ENCODE measurements at regions not wholly inside any gene's neighbourhood (a gene's known extent, or its start where the extent isn't known, plus 50 kb on each side); places are given as distances from the start of the nearest gene placed in this dataset.

GRCh38 chr13:107497661-107498060 lies 717.7 kb downstream of the LIG4 start:
- no peaks in the 10 kb centered on the region for H3K9me3 ChIP-seq (ENCODE audit: control insufficient read depth in 1 of 2, low read length in 2 of 2)
- no peak overlapping the region for H3K9ac ChIP-seq (ENCODE audit: low read depth in 1 of 2, low read length in 2 of 2)
- H3K27ac ChIP-seq (ENCODE audit: low read depth, low read length) = no peak overlapping the region
- no peaks in the 10 kb centered on the region for H3K4me1 ChIP-seq (ENCODE audit: control insufficient read depth in 1 of 2, insufficient read depth in 2 of 2, low read length in 2 of 2)
- H3K36me3 ChIP-seq (ENCODE audit: control insufficient read depth in 1 of 2, insufficient read depth in 2 of 2, low read length in 2 of 2) = no peaks in the 10 kb centered on the region
- H3K27me3 ChIP-seq (ENCODE audit: control insufficient read depth in 1 of 2, insufficient read depth in 2 of 2, low read length in 2 of 2) = no peaks in the 10 kb centered on the region
- H3K4me3 ChIP-seq (ENCODE audit: low read depth in 1 of 2, low read length in 2 of 2) = no peak overlapping the region

GRCh38 chr13:107493266-107493665 lies 722.1 kb downstream of the LIG4 start:
- no peaks in the 10 kb centered on the region for H3K36me3 ChIP-seq (ENCODE audit: control insufficient read depth in 1 of 2, insufficient read depth in 2 of 2, low read length in 2 of 2)
- no peak overlapping the region for H3K9ac ChIP-seq (ENCODE audit: low read depth in 1 of 2, low read length in 2 of 2)
- H3K4me3 ChIP-seq (ENCODE audit: low read depth in 1 of 2, low read length in 2 of 2) = no peak overlapping the region
- H3K9me3 ChIP-seq (ENCODE audit: control insufficient read depth in 1 of 2, low read length in 2 of 2) = peaks cover 0 to 6% of the 10 kb centered on the region in 2 donors
- H3K27ac ChIP-seq (ENCODE audit: low read depth, low read length) = no peak overlapping the region
- H3K27me3 ChIP-seq (ENCODE audit: control insufficient read depth in 1 of 2, insufficient read depth in 2 of 2, low read length in 2 of 2) = no peaks in the 10 kb centered on the region
- no peaks in the 10 kb centered on the region for H3K4me1 ChIP-seq (ENCODE audit: control insufficient read depth in 1 of 2, insufficient read depth in 2 of 2, low read length in 2 of 2)

DNA sequence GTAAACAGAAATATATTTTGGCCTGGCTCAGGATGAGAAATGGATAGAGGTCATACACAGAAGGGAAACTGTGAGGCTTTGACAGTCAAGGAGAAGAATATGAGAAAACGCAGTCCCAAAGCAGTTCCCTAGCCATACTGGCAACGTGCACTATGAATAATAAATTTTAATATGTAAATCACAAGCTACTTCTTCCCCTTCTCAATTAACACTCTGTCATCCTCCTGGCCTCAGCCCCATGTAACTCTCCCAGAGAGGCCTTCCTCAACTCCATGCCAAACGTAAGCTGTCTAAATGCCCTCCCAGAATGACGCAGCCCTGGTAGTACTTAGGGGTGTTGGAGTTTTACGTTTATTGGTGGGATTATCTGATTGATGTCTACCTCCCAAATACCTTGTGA lies 732.6 kb downstream of the LIG4 start:
- no peak overlapping the region for H3K27ac ChIP-seq (ENCODE audit: low read depth, low read length)
- no peaks in the 10 kb centered on the region for H3K9me3 ChIP-seq (ENCODE audit: control insufficient read depth in 1 of 2, low read length in 2 of 2)
- no peaks in the 10 kb centered on the region for H3K36me3 ChIP-seq (ENCODE audit: control insufficient read depth in 1 of 2, insufficient read depth in 2 of 2, low read length in 2 of 2)
- H3K4me1 ChIP-seq (ENCODE audit: control insufficient read depth in 1 of 2, insufficient read depth in 2 of 2, low read length in 2 of 2) = no peaks in the 10 kb centered on the region
- no peak overlapping the region for H3K9ac ChIP-seq (ENCODE audit: low read depth in 1 of 2, low read length in 2 of 2)
- no peaks in the 10 kb centered on the region for H3K27me3 ChIP-seq (ENCODE audit: control insufficient read depth in 1 of 2, insufficient read depth in 2 of 2, low read length in 2 of 2)
- no peak overlapping the region for H3K4me3 ChIP-seq (ENCODE audit: low read depth in 1 of 2, low read length in 2 of 2)

- Histone ChIP-seq H3K36me3 (ENCODE audit: control insufficient read depth in 1 of 2, insufficient read depth in 2 of 2, low read length in 2 of 2) (no peaks in the 10 kb centered on the region), H3K9me3 (ENCODE audit: control insufficient read depth in 1 of 2, low read length in 2 of 2) (no peaks in the 10 kb centered on the region), H3K4me1 (ENCODE audit: control insufficient read depth in 1 of 2, insufficient read depth in 2 of 2, low read length in 2 of 2) (no peaks in the 10 kb centered on the region), H3K27ac (ENCODE audit: low read depth, low read length) (no peak overlapping the region), H3K4me3 (ENCODE audit: low read depth in 1 of 2, low read length in 2 of 2) (no peak overlapping the region), H3K27me3 (ENCODE audit: control insufficient read depth in 1 of 2, insufficient read depth in 2 of 2, low read length in 2 of 2) (no peaks in the 10 kb centered on the region), H3K9ac (ENCODE audit: low read depth in 1 of 2, low read length in 2 of 2) (no peak overlapping the region)
Observed at GRCh38 chr13:107480130-107480529, 735.2 kb downstream of the LIG4 start.

GRCh38 chr13:107477772-107478379 lies 737.5 kb downstream of the LIG4 start:
- Histone ChIP-seq H3K9ac (ENCODE audit: low read depth in 1 of 2, low read length in 2 of 2) (no peak overlapping the region), H3K9me3 (ENCODE audit: control insufficient read depth in 1 of 2, low read length in 2 of 2) (no peaks in the 10 kb centered on the region), H3K4me3 (ENCODE audit: low read depth in 1 of 2, low read length in 2 of 2) (no peak overlapping the region), H3K27me3 (ENCODE audit: control insufficient read depth in 1 of 2, insufficient read depth in 2 of 2, low read length in 2 of 2) (no peaks in the 10 kb centered on the region), H3K4me1 (ENCODE audit: control insufficient read depth in 1 of 2, insufficient read depth in 2 of 2, low read length in 2 of 2) (no peaks in the 10 kb centered on the region), H3K36me3 (ENCODE audit: control insufficient read depth in 1 of 2, insufficient read depth in 2 of 2, low read length in 2 of 2) (no peaks in the 10 kb centered on the region), H3K27ac (ENCODE audit: low read depth, low read length) (no peak overlapping the region)

DNA sequence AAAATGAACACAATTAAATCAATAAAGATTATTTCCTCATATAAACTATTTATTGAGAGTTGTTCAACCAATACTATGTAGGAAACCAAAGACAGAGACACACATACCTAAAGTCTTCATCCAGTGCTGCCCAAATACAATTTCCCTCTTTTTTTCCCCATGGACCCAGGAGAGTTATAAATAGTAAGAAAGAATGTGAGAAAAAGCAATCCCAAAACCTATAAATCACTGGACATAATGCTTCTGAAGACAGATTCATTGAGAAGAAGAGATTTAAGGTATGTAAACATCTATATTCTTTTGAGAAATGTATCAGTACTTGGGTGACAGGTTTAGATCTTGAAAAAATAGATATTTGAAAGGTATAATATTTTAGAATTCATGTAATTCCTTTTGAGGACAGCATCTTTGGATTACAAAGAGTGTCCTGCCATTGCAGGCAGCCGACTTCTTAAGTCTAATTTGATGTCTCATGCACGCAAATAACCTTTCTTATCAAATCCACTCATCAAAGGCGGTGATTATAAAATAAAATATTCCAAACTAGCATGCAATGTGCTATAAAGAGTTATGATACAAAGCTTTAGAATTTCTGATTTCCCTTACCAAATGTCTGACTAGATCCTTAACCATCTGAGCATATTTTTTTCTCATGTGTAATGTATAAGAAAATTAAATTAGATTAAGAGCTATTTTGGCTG lies 739.4 kb downstream of the LIG4 start:
- Histone ChIP-seq H3K4me3 (ENCODE audit: low read depth in 1 of 2, low read length in 2 of 2) (no peak overlapping the region), H3K9me3 (ENCODE audit: control insufficient read depth in 1 of 2, low read length in 2 of 2) (no peaks in the 10 kb centered on the region), H3K9ac (ENCODE audit: low read depth in 1 of 2, low read length in 2 of 2) (no peak overlapping the region), H3K4me1 (ENCODE audit: control insufficient read depth in 1 of 2, insufficient read depth in 2 of 2, low read length in 2 of 2) (no peaks in the 10 kb centered on the region), H3K36me3 (ENCODE audit: control insufficient read depth in 1 of 2, insufficient read depth in 2 of 2, low read length in 2 of 2) (no peaks in the 10 kb centered on the region), H3K27ac (ENCODE audit: low read depth, low read length) (no peak overlapping the region), H3K27me3 (ENCODE audit: control insufficient read depth in 1 of 2, insufficient read depth in 2 of 2, low read length in 2 of 2) (no peaks in the 10 kb centered on the region)

DNA sequence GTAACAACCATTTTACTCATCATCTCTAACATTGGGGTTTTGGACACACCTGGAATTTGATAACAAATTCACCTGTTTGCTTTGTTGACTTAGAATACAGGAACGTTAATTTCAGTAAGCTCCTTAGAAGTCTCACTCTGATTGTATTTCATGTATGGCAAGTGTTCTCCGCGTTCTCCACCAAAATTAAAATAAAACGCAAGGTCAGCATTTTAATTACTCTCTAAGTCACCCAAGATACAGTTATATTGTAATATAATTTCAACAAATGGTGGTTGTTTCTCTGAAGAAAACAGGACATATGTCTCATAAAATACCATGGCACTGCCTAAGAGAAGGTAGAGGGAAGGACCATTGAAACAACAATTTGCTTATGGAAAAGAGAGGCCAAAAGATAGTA lies 742.1 kb downstream of the LIG4 start:
- H3K36me3 ChIP-seq (ENCODE audit: control insufficient read depth in 1 of 2, insufficient read depth in 2 of 2, low read length in 2 of 2) = no peaks in the 10 kb centered on the region
- no peak overlapping the region for H3K27ac ChIP-seq (ENCODE audit: low read depth, low read length)
- H3K4me1 ChIP-seq (ENCODE audit: control insufficient read depth in 1 of 2, insufficient read depth in 2 of 2, low read length in 2 of 2) = no peaks in the 10 kb centered on the region
- no peak overlapping the region for H3K4me3 ChIP-seq (ENCODE audit: low read depth in 1 of 2, low read length in 2 of 2)
- H3K9me3 ChIP-seq (ENCODE audit: control insufficient read depth in 1 of 2, low read length in 2 of 2) = no peaks in the 10 kb centered on the region
- no peaks in the 10 kb centered on the region for H3K27me3 ChIP-seq (ENCODE audit: control insufficient read depth in 1 of 2, insufficient read depth in 2 of 2, low read length in 2 of 2)
- no peak overlapping the region for H3K9ac ChIP-seq (ENCODE audit: low read depth in 1 of 2, low read length in 2 of 2)

DNA sequence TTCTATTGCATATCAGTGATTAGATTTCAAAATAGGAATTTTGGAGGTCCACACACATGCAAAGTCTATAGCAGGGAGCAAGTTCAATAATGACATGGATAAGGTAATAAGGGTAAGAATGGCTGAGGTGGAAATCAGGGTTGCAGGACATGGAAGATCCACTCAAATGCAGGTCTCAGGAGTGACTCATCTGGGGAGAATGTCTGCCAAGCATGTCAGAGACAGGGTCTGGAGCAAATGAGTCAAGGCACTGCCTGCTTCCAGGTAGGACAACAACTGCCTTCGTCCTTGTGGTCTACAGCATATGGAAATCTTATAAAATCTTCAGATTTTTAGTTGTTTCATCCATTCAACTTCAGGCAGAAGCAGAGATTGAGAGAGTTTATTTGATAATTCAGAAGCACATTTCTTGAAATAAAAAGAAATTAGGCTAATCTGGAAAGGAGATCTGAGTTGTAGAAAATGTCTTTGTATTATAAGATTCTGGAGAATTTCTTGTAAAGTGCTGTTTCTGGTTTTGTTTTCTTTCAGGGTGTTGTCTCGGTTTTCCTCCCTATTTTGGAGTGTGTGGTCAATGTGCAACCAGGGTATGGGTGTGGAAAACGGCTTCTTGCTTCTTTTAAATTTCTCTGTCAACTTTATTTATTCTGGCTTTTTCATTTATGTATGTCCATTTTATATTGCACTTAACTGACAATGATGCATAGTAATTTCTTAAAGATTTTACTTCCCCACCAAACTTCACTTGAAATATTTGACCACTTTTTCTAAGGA lies 748.8 kb downstream of the LIG4 start:
- H3K36me3 ChIP-seq (ENCODE audit: control insufficient read depth in 1 of 2, insufficient read depth in 2 of 2, low read length in 2 of 2) = no peaks in the 10 kb centered on the region
- H3K9me3 ChIP-seq (ENCODE audit: control insufficient read depth in 1 of 2, low read length in 2 of 2) = no peaks in the 10 kb centered on the region
- no peaks in the 10 kb centered on the region for H3K4me1 ChIP-seq (ENCODE audit: control insufficient read depth in 1 of 2, insufficient read depth in 2 of 2, low read length in 2 of 2)
- no peaks in the 10 kb centered on the region for H3K27me3 ChIP-seq (ENCODE audit: control insufficient read depth in 1 of 2, insufficient read depth in 2 of 2, low read length in 2 of 2)
- no peak overlapping the region for H3K9ac ChIP-seq (ENCODE audit: low read depth in 1 of 2, low read length in 2 of 2)
- no peak overlapping the region for H3K4me3 ChIP-seq (ENCODE audit: low read depth in 1 of 2, low read length in 2 of 2)
- H3K27ac ChIP-seq (ENCODE audit: low read depth, low read length) = no peak overlapping the region

DNA sequence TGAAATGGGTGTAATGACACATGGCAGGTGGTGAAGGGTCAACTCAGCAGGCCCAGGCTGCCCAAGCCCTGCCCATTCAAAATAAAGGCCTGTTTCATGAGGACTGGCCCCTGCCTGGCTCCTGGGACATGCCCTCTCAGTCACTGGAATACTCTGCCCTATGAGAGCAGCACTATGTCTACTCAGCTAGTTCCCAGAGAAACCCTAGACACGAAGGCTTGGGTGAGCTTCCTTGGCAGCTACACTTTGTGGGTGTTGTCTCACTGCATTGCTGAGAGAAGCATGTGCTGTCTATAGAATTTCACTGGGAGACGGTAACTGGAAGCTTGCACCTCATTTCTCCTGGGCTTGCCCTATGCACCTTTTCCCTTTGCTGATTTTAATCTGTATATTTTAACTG lies 752.8 kb downstream of the LIG4 start:
- Histone ChIP-seq H3K9ac (ENCODE audit: low read depth in 1 of 2, low read length in 2 of 2) (no peak overlapping the region), H3K9me3 (ENCODE audit: control insufficient read depth in 1 of 2, low read length in 2 of 2) (no peaks in the 10 kb centered on the region), H3K27me3 (ENCODE audit: control insufficient read depth in 1 of 2, insufficient read depth in 2 of 2, low read length in 2 of 2) (no peaks in the 10 kb centered on the region), H3K4me1 (ENCODE audit: control insufficient read depth in 1 of 2, insufficient read depth in 2 of 2, low read length in 2 of 2) (no peaks in the 10 kb centered on the region), H3K4me3 (ENCODE audit: low read depth in 1 of 2, low read length in 2 of 2) (no peak overlapping the region), H3K27ac (ENCODE audit: low read depth, low read length) (no peak overlapping the region), H3K36me3 (ENCODE audit: control insufficient read depth in 1 of 2, insufficient read depth in 2 of 2, low read length in 2 of 2) (no peaks in the 10 kb centered on the region)

GRCh38 chr13:107461751-107462150 lies 753.6 kb downstream of the LIG4 start:
- Histone ChIP-seq H3K9me3 (ENCODE audit: control insufficient read depth in 1 of 2, low read length in 2 of 2) (no peaks in the 10 kb centered on the region), H3K4me1 (ENCODE audit: control insufficient read depth in 1 of 2, insufficient read depth in 2 of 2, low read length in 2 of 2) (no peaks in the 10 kb centered on the region), H3K9ac (ENCODE audit: low read depth in 1 of 2, low read length in 2 of 2) (no peak overlapping the region), H3K4me3 (ENCODE audit: low read depth in 1 of 2, low read length in 2 of 2) (no peak overlapping the region), H3K27ac (ENCODE audit: low read depth, low read length) (no peak overlapping the region), H3K36me3 (ENCODE audit: control insufficient read depth in 1 of 2, insufficient read depth in 2 of 2, low read length in 2 of 2) (no peaks in the 10 kb centered on the region), H3K27me3 (ENCODE audit: control insufficient read depth in 1 of 2, insufficient read depth in 2 of 2, low read length in 2 of 2) (no peaks in the 10 kb centered on the region)

All from duodenal mucosa (tissue), 2 donors.